Nephron progenitor cell (in vitro differentiated cells): ENCODE measurements at regions not wholly inside any gene's neighbourhood (a gene's known extent, or its start where the extent isn't known, plus 50 kb on each side); places are given as distances from the start of the nearest gene placed in this dataset.

Experiments
- DNase-seq: peaks from one replicate; pipeline ENCODE4 v3.0.0; 2021
- H3K27ac Mint-ChIP-seq: 2 replicates; pipeline ENCODE4 v1.8.0; 2021; ENCODE audit warnings: mild to moderate bottlenecking, moderate library complexity, mixed read lengths
- H3K27me3 Mint-ChIP-seq: 2 replicates; pipeline ENCODE4 v1.8.0; 2021; ENCODE audit warnings: mild to moderate bottlenecking, low read depth, mixed read lengths; ENCODE audit not compliant: poor library complexity
- H3K36me3 Mint-ChIP-seq: 2 replicates; pipeline ENCODE4 v1.8.0; 2021; ENCODE audit warnings: low read depth, mixed read lengths
- H3K4me1 Mint-ChIP-seq: 2 replicates; pipeline ENCODE4 v1.8.0; 2021; ENCODE audit warnings: mixed read lengths
- H3K4me3 Mint-ChIP-seq: 2 replicates; pipeline ENCODE4 v1.8.0; 2021; ENCODE audit warnings: mild to moderate bottlenecking, moderate library complexity, mixed read lengths
- H3K9me3 Mint-ChIP-seq: 2 replicates; pipeline ENCODE4 v1.8.0; 2021; ENCODE audit warnings: mild to moderate bottlenecking, moderate library complexity, mixed read lengths
- TF ChIP-seq, protein P1 (sequence below): fragments of 200-600 bp; sonication (generic); IDR thresholded peaks from 2 replicates; pipeline ENCODE4 v1.5.0; 2021; ENCODE audit warnings: antibody characterized with exemption

DNA sequence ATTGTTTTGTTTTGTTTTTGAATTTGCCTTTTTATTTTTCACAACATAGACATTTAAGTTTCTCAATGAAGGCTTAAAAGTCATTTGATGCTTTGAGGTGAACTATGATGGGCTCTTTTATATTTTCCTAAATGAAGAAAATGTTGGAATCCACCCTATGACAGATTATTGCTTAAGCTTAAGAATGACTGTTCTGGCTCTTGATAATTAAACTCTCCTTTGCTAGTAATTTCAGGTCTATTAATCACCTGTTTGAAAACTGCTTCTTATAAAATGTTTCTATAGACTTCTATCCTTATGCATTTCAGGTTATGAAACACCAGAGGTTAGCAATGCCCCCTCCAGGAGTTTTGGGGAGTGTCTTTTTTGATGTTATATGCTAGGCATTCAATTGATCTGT, 424.1 kb upstream of the DYNLRB2 start:
- Mint-ChIP-seq H3K9me3 (peaks cover 8% of the 10 kb centered on the region), H3K4me3 (no peak overlapping the region), H3K36me3 (no peaks in the 10 kb centered on the region), H3K27me3 (peaks cover 9% of the 10 kb centered on the region), H3K4me1 (peaks cover 8% of the 10 kb centered on the region), H3K27ac (no peak overlapping the region)
- TF ChIP-seq, protein P1, sequence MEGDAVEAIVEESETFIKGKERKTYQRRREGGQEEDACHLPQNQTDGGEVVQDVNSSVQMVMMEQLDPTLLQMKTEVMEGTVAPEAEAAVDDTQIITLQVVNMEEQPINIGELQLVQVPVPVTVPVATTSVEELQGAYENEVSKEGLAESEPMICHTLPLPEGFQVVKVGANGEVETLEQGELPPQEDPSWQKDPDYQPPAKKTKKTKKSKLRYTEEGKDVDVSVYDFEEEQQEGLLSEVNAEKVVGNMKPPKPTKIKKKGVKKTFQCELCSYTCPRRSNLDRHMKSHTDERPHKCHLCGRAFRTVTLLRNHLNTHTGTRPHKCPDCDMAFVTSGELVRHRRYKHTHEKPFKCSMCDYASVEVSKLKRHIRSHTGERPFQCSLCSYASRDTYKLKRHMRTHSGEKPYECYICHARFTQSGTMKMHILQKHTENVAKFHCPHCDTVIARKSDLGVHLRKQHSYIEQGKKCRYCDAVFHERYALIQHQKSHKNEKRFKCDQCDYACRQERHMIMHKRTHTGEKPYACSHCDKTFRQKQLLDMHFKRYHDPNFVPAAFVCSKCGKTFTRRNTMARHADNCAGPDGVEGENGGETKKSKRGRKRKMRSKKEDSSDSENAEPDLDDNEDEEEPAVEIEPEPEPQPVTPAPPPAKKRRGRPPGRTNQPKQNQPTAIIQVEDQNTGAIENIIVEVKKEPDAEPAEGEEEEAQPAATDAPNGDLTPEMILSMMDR: no peak
- no peak for DNase-seq

GRCh38 chr16:80114699-80115098, 426.1 kb upstream of the DYNLRB2 start:
- peaks cover 8% of the 10 kb centered on the region for H3K9me3 Mint-ChIP-seq
- H3K4me1 Mint-ChIP-seq: no peaks in the 10 kb centered on the region
- H3K27me3 Mint-ChIP-seq: peaks cover 11% of the 10 kb centered on the region
- TF ChIP-seq, protein P1: no peak
- no peaks in the 10 kb centered on the region for H3K36me3 Mint-ChIP-seq
- no peak for DNase-seq
- no peak overlapping the region for H3K27ac Mint-ChIP-seq
- no peak overlapping the region for H3K4me3 Mint-ChIP-seq

GRCh38 chr16:80113873-80114574, 426.8 kb upstream of the DYNLRB2 start:
- H3K9me3 Mint-ChIP-seq: peaks cover 4% of the 10 kb centered on the region
- no peak for DNase-seq
- no peaks in the 10 kb centered on the region for H3K36me3 Mint-ChIP-seq
- peaks cover 10% of the 10 kb centered on the region for H3K27me3 Mint-ChIP-seq
- H3K27ac Mint-ChIP-seq: no peak overlapping the region
- no peaks in the 10 kb centered on the region for H3K4me1 Mint-ChIP-seq
- TF ChIP-seq, protein P1: no peak
- no peak overlapping the region for H3K4me3 Mint-ChIP-seq

DNA sequence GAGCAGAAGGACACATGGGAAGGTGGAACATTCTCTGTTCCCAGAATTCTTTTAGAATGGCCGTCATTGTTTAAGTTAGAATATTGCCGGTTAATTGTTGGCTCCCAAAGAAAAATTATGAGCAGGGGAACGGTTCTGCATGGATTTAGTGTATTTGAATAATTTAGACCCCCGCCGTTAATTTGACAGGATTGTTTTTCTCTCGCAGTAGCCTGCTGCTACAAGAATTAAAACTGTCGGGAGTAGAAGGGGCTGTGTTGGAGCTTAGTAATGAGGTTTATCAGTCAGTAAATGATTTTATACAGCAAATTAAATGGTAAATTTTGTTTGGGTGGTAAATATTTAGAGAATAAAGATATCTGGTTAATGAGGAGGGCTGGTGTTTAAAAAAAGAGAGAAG, 431.2 kb upstream of the DYNLRB2 start:
- no peak overlapping the region for H3K27ac Mint-ChIP-seq

GRCh38 chr16:80107900-80108299, 432.9 kb upstream of the DYNLRB2 start:
- Mint-ChIP-seq H3K27me3 (peaks cover 10% of the 10 kb centered on the region), H3K4me1 (peaks cover 6% of the 10 kb centered on the region), H3K36me3 (no peaks in the 10 kb centered on the region), H3K9me3 (no peaks in the 10 kb centered on the region), H3K27ac (no peak overlapping the region), H3K4me3 (no peak overlapping the region)
- no peak for DNase-seq
- TF ChIP-seq, protein P1: no peak

More for the DNA sequence above, 431.2 kb upstream of the DYNLRB2 start:
- Mint-ChIP-seq H3K4me3 (no peak overlapping the region), H3K36me3 (no peaks in the 10 kb centered on the region), H3K9me3 (no peaks in the 10 kb centered on the region), H3K4me1 (peaks cover 6% of the 10 kb centered on the region), H3K27me3 (peaks cover 10% of the 10 kb centered on the region)
- TF ChIP-seq, protein P1: no peak
- no peak for DNase-seq

DNA sequence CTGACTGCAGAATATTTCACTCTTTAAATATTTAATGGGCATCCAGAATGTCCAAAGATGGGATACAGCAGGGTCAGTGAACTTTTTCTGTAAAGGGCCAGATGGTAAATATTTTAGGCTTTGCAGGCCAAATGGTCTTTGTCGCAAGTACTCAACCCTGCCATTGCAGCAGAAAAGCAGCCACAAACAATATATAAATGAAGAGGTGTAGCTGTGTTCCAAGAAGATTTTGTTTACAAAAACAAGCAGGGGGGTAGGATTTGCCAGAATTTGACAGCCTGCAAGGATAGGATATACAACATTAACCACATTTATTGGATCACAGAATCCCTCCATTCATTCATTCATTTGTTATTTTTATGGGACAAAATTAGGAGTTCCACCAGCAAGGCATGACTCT, 435.0 kb upstream of the DYNLRB2 start:
- peaks cover 5% of the 10 kb centered on the region for H3K9me3 Mint-ChIP-seq
- no peak for DNase-seq
- peaks cover 7% of the 10 kb centered on the region for H3K27me3 Mint-ChIP-seq
- H3K4me3 Mint-ChIP-seq: no peak overlapping the region
- no peaks in the 10 kb centered on the region for H3K36me3 Mint-ChIP-seq
- H3K27ac Mint-ChIP-seq: no peak overlapping the region
- TF ChIP-seq, protein P1: no peak
- peaks cover 6% of the 10 kb centered on the region for H3K4me1 Mint-ChIP-seq
